H1 (cell line): ENCODE measurements at regions not wholly inside any gene's neighbourhood (a gene's known extent, or its start where the extent isn't known, plus 50 kb on each side); places are given as distances from the start of the nearest gene placed in this dataset.

Source experiments
- ASH2L ChIP-seq: fragments of 200-600, 300-600 bp; sonication (generic); IDR thresholded peaks from one replicate; pipeline ENCODE4 v1.7.1; 2017; ENCODE audit warnings: low read length
- CTBP2 ChIP-seq: IDR thresholded peaks from 2 replicates; pipeline ENCODE4 v1.7.0; 2011; ENCODE audit warnings: borderline replicate concordance, mild to moderate bottlenecking, moderate library complexity, mixed read lengths, low read length; ENCODE audit not compliant: insufficient read depth, insufficient read length
- FOSL1 ChIP-seq: IDR thresholded peaks from 2 replicates; pipeline ENCODE4 v1.6.1; 2011; ENCODE audit warnings: mild to moderate bottlenecking, low read depth, low read length, moderate library complexity; ENCODE audit not compliant: insufficient read depth
- HDAC2 ChIP-seq, 2 experiments: fragments of 300-600 bp in 1 of 2; sonication (generic) in 1 of 2; IDR thresholded peaks; 2 replicates each; pipeline ENCODE4 v1.6.1; 2011 to 2012; ENCODE audit warnings: low read depth in 2 of 2, low read length in 2 of 2, mild to moderate bottlenecking in 2 of 2, moderate library complexity in 2 of 2, borderline replicate concordance in 1 of 2, inconsistent platforms in 1 of 2
- MAFK ChIP-seq: IDR thresholded peaks from 2 replicates; pipeline ENCODE4 v1.6.1; 2012; ENCODE audit warnings: low read depth, mild to moderate bottlenecking, improper control_type of control experiment, low read length
- NANOG ChIP-seq: IDR thresholded peaks from 2 replicates; pipeline ENCODE4 v1.6.1; 2011; ENCODE audit warnings: low read length, low read depth, mild to moderate bottlenecking, inconsistent platforms; ENCODE audit not compliant: insufficient read depth, poor library complexity, severe bottlenecking
- NRF1 ChIP-seq: IDR thresholded peaks from 2 replicates; pipeline ENCODE4 v1.6.1; 2011; ENCODE audit warnings: mild to moderate bottlenecking, low read depth, low read length, improper control_type of control experiment
- POLR2A ChIP-seq, 2 experiments: IDR thresholded peaks; 1 replicate in 1 of 2; 2 replicates in 1 of 2; pipeline ENCODE4 v1.6.1; 2011; ENCODE audit warnings: low read depth in 2 of 2, low read length in 2 of 2, mild to moderate bottlenecking in 2 of 2; ENCODE audit errors: control extremely low read depth in 1 of 2
- POLR2AphosphoS5 ChIP-seq: IDR thresholded peaks from 2 replicates; pipeline ENCODE4 v1.6.1; 2011; ENCODE audit warnings: low read depth, low read length
- POU5F1 ChIP-seq: IDR thresholded peaks from 2 replicates; pipeline ENCODE4 v1.6.1; 2011; ENCODE audit warnings: low read depth, mild to moderate bottlenecking, low read length, moderate library complexity
- RFX5 ChIP-seq: IDR thresholded peaks from 2 replicates; pipeline ENCODE4 v1.6.1; 2011; ENCODE audit warnings: low read depth, low read length, improper control_type of control experiment, borderline replicate concordance
- RXRA ChIP-seq: IDR thresholded peaks from 2 replicates; pipeline ENCODE4 v1.6.1; 2011; ENCODE audit warnings: low read depth, mild to moderate bottlenecking, low read length, moderate library complexity; ENCODE audit not compliant: insufficient read depth
- SUZ12 ChIP-seq: fragments of 200-600 bp; sonication (generic); IDR thresholded peaks from 2 replicates; pipeline ENCODE4 v1.6.1; 2012; ENCODE audit warnings: mild to moderate bottlenecking, inconsistent platforms, low read length, moderate library complexity, mixed read lengths
- TAF1 ChIP-seq: IDR thresholded peaks from 2 replicates; pipeline ENCODE4 v1.6.1; 2011; ENCODE audit warnings: mild to moderate bottlenecking, low read depth, low read length
- YY1 ChIP-seq: IDR thresholded peaks from 2 replicates; pipeline ENCODE4 v1.6.1; 2011; ENCODE audit warnings: low read depth, mild to moderate bottlenecking, low read length
- TF ChIP-seq, protein P1 (sequence below), 3 experiments: IDR thresholded peaks; 1 replicate in 2 of 3; 2 replicates in 1 of 3; pipeline versions ENCODE4 v1.5.1 to v1.6.1; 2011; ENCODE audit warnings: low read length in 3 of 3, mild to moderate bottlenecking in 3 of 3, inconsistent platforms in 2 of 3, low read depth in 1 of 3, moderate library complexity in 1 of 3; ENCODE audit not compliant: insufficient read depth in 1 of 3; ENCODE audit errors: control extremely low read depth in 1 of 3
- TF ChIP-seq, protein P2 (sequence below): IDR thresholded peaks from 2 replicates; pipeline ENCODE4 v1.6.1; 2011; ENCODE audit warnings: low read depth, mild to moderate bottlenecking, low read length; ENCODE audit not compliant: insufficient read depth
- TF ChIP-seq, protein P3 (sequence below): IDR thresholded peaks from 2 replicates; pipeline ENCODE4 v1.6.1; 2012; ENCODE audit warnings: inconsistent platforms

DNA sequence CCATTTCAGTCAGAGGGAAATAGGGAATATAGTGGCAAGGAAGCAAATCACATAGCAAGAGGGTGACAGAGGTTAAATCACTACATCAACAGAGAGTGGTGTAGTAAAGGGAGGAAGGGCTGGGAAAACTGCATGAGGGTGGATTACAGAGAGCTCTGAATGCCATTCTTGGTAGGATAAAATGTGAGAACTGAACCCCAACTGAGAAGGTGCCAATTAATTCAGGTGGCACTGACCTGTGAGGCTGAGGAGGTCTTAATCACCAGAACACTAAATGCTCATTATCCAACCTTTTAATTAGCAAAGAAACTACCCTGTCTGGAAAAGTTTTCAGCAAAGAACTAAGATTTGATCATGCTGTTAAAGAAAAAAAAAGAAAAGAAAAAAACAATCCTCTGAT, 202.7 kb downstream of the LRRN1 start (continued):
- no peak for TF ChIP-seq HDAC2 (IDR thresholded peaks at IDR 0.05; ENCODE audit: borderline replicate concordance in 1 of 2, low read depth in 2 of 2, low read length in 2 of 2)
- TF ChIP-seq RXRA, result no peak
- TF ChIP-seq, protein P1, sequence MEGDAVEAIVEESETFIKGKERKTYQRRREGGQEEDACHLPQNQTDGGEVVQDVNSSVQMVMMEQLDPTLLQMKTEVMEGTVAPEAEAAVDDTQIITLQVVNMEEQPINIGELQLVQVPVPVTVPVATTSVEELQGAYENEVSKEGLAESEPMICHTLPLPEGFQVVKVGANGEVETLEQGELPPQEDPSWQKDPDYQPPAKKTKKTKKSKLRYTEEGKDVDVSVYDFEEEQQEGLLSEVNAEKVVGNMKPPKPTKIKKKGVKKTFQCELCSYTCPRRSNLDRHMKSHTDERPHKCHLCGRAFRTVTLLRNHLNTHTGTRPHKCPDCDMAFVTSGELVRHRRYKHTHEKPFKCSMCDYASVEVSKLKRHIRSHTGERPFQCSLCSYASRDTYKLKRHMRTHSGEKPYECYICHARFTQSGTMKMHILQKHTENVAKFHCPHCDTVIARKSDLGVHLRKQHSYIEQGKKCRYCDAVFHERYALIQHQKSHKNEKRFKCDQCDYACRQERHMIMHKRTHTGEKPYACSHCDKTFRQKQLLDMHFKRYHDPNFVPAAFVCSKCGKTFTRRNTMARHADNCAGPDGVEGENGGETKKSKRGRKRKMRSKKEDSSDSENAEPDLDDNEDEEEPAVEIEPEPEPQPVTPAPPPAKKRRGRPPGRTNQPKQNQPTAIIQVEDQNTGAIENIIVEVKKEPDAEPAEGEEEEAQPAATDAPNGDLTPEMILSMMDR (IDR thresholded peaks at IDR 0.05; ENCODE audit: control extremely low read depth in 1 of 3, insufficient read depth in 1 of 3, low read depth in 1 of 3, low read length in 3 of 3), result no peak
- no peak for TF ChIP-seq RFX5
- no peak for TF ChIP-seq TAF1
- no peak for TF ChIP-seq YY1
- no peak for TF ChIP-seq ASH2L
- TF ChIP-seq POLR2A (IDR thresholded peaks at IDR 0.05; ENCODE audit: control extremely low read depth in 1 of 2, low read depth in 2 of 2, low read length in 2 of 2), result no peak
- no peak for TF ChIP-seq POU5F1
- TF ChIP-seq, protein P2, sequence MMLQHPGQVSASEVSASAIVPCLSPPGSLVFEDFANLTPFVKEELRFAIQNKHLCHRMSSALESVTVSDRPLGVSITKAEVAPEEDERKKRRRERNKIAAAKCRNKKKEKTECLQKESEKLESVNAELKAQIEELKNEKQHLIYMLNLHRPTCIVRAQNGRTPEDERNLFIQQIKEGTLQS, result no peak
- no peak for TF ChIP-seq MAFK
- TF ChIP-seq NANOG, result no peak
- no peak for TF ChIP-seq FOSL1
- TF ChIP-seq NRF1, result no peak
- no peak for TF ChIP-seq POLR2AphosphoS5
- TF ChIP-seq, protein P3, sequence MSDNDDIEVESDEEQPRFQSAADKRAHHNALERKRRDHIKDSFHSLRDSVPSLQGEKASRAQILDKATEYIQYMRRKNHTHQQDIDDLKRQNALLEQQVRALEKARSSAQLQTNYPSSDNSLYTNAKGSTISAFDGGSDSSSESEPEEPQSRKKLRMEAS, result no peak
- TF ChIP-seq SUZ12, result no peak
- no peak for TF ChIP-seq CTBP2
- TF ChIP-seq, all 59 proteins: peak for 0
